GM12878 (cell line): ENCODE measurements at regions not wholly inside any gene's neighbourhood (a gene's known extent, or its start where the extent isn't known, plus 50 kb on each side); places are given as distances from the start of the nearest gene placed in this dataset.

Source experiments
- ATAC-seq: fragments of 200-7000 bp; cut with Tn5 transposase; 3 replicates; pipeline ENCODE4 v1.9.1; 2020; ENCODE audit warnings: mild to moderate bottlenecking, moderate library complexity
- BruUV-seq: library from RNA; stranded (reverse); fragments of 400-500 nt; replicated peaks from 2 replicates; lab custom pipeline; 2021; lab: Mats Ljungman, UMichigan
- CTCF ChIA-PET: fragments of 300-600 bp; sonication (Branson Sonifier 250); formaldehyde crosslinking; extraction: SDS; loops from one replicate; lab custom pipeline; 2021; ENCODE audit warnings: inconsistent platforms; lab: Yijun Ruan, JAX
- POLR2A ChIA-PET: fragments of 350-600 bp; formaldehyde crosslinking; extraction: SDS; loops from one replicate; lab custom pipeline; 2021; ENCODE audit warnings: inconsistent platforms; lab: Charles Lee
- RAD21 ChIA-PET: fragments of 300-600 bp; sonication (Branson Sonifier 250); formaldehyde crosslinking; loops from one replicate; lab custom pipeline; 2023; ENCODE audit warnings: antibody characterized with exemption; ENCODE audit not compliant: unreplicated experiment; lab: Charles Lee
- SMC1A ChIA-PET: fragments of 300-600 bp; sonication (Branson Sonifier 250); formaldehyde crosslinking; loops from one replicate; lab custom pipeline; 2023; ENCODE audit not compliant: unreplicated experiment, uncharacterized antibody; lab: Charles Lee
- DNase-seq: peaks from one replicate; pipeline ENCODE4 v3.0.0-alpha.2; 2011; ENCODE audit warnings: low read depth, low spot score
- FAIRE-seq: peaks from 3 replicates; lab custom pipeline; 2011; peaks lifted over from hg19 to GRCh38; lab: Jason Lieb, UNC
- H2AFZ ChIP-seq: 2 replicates; pipeline ENCODE4 v1.6.0; 2011; ENCODE audit warnings: low read depth, low read length, control low read depth; ENCODE audit not compliant: control insufficient read depth
- H3K27ac ChIP-seq: 2 replicates; pipeline ENCODE4 v1.5.1; 2011; ENCODE audit warnings: control low read depth; ENCODE audit not compliant: control insufficient read depth, insufficient read depth
- H3K27me3 ChIP-seq, 2 experiments: replicated peaks in 1 of 2; 2 replicates each; pipeline versions ENCODE4 v1.6.0 to v1.6.1; 2011; ENCODE audit warnings: low read length in 1 of 2; ENCODE audit not compliant: control insufficient read depth in 2 of 2, insufficient read depth in 2 of 2
- H3K36me3 ChIP-seq, 2 experiments: 2 replicates each; pipeline ENCODE4 v1.5.1; 2011; ENCODE audit warnings: low read length in 1 of 2; ENCODE audit not compliant: control insufficient read depth in 2 of 2, insufficient read depth in 2 of 2
- H3K4me1 ChIP-seq: 2 replicates; pipeline ENCODE4 v1.6.1; 2011; ENCODE audit warnings: mild to moderate bottlenecking, low read length, moderate library complexity, mixed read lengths; ENCODE audit not compliant: control insufficient read depth, insufficient read depth
- H3K4me2 ChIP-seq: 2 replicates; pipeline ENCODE4 v1.6.0; 2011; ENCODE audit warnings: control low read depth; ENCODE audit not compliant: control insufficient read depth, insufficient read depth
- H3K4me3 ChIP-seq: fragments of 200-600 bp; sonication (generic); 2 replicates; pipeline ENCODE4 v1.5.1; 2016
- H3K79me2 ChIP-seq: 2 replicates; pipeline ENCODE4 v1.6.0; 2011; ENCODE audit warnings: low read length; ENCODE audit not compliant: control insufficient read depth, insufficient read depth
- H3K9ac ChIP-seq: 2 replicates; pipeline ENCODE4 v1.8.0; 2011; ENCODE audit warnings: low read length, control low read depth, mixed read lengths; ENCODE audit not compliant: control insufficient read depth, insufficient read depth
- H3K9me3 ChIP-seq: replicated peaks from 3 replicates; pipeline ENCODE4 v1.5.1; 2011; ENCODE audit warnings: mild to moderate bottlenecking, low read length; ENCODE audit not compliant: control insufficient read depth, insufficient read depth
- H4K20me1 ChIP-seq: 2 replicates; pipeline ENCODE4 v1.6.0; 2011; ENCODE audit not compliant: control insufficient read depth, insufficient read depth
- ASH2L ChIP-seq: fragments of 300-600, 200-600 bp; sonication (generic); IDR thresholded peaks from 2 replicates; pipeline ENCODE4 v1.6.1; 2017; ENCODE audit warnings: low read depth, mild to moderate bottlenecking, borderline replicate concordance
- CEBPB ChIP-seq, 2 experiments: fragments of 150-350 bp in 1 of 2; IDR thresholded peaks; 2 replicates each; pipeline ENCODE4 v1.6.1; 2012 to 2014; ENCODE audit warnings: low read depth in 2 of 2, low read length in 2 of 2, borderline replicate concordance in 1 of 2, inconsistent platforms in 1 of 2
- EED ChIP-seq: sonication (generic); IDR thresholded peaks from 2 replicates; pipeline ENCODE4 v1.6.1; 2016; ENCODE audit warnings: antibody characterized with exemption, low read depth
- ETV6 ChIP-seq, 2 experiments: fragments of 450-650 bp in 1 of 2; IDR thresholded peaks in 1 of 2; conservative IDR thresholded peaks in 1 of 2; 2 replicates each; pipeline ENCODE4 v1.6.1; 2014; ENCODE audit warnings: antibody characterized with exemption in 1 of 2, borderline replicate concordance in 1 of 2, low read depth in 1 of 2, mild to moderate bottlenecking in 1 of 2, moderate library complexity in 1 of 2
- JUNB ChIP-seq: IDR thresholded peaks from 2 replicates; pipeline ENCODE4 v1.6.1; 2016; ENCODE audit warnings: antibody characterized with exemption, mild to moderate bottlenecking
- MEF2B ChIP-seq: fragments of 450-650 bp; IDR thresholded peaks from 2 replicates; pipeline ENCODE4 v1.6.1; 2018; ENCODE audit warnings: mild to moderate bottlenecking, moderate library complexity; ENCODE audit not compliant: partially characterized antibody, poor library complexity, severe bottlenecking
- RBBP5 ChIP-seq: fragments of 200-600 bp; sonication (generic); conservative IDR thresholded peaks from 2 replicates; pipeline ENCODE4 v1.6.1; 2016
- SREBF1 ChIP-seq: IDR thresholded peaks from 2 replicates; pipeline ENCODE4 v1.6.1; 2012; ENCODE audit warnings: mild to moderate bottlenecking, low read length
- SRF ChIP-seq, 2 experiments: IDR thresholded peaks; 2 replicates each; pipeline ENCODE4 v1.6.1; 2011; ENCODE audit warnings: low read depth in 2 of 2, low read length in 2 of 2, mild to moderate bottlenecking in 1 of 2, moderate library complexity in 1 of 2
- TARDBP ChIP-seq: IDR thresholded peaks from 2 replicates; pipeline ENCODE4 v1.6.1; 2016; ENCODE audit warnings: borderline replicate concordance
- WGBS: methylation state at CpG from one replicate; pipeline ENCODE4 v1.1.6; 2016; ENCODE audit warnings: low lambda C conversion rate; ENCODE audit not compliant: insufficient replicate concordance, insufficient coverage; ENCODE audit errors: missing lambda C conversion rate; 5-methylcytosine and 5-hydroxymethylcytosine counted together
- in situ Hi-C: fragments of 300-500 bp; cut with MboI; formaldehyde crosslinking; loops from 9 replicates; pipeline ENCODE4 v1.14.3; 2018; ENCODE audit warnings: mixed read lengths
- intact Hi-C: fragments of 100-400 bp; cut with micrococcal nuclease; formaldehyde crosslinking; loops from one replicate; pipeline ENCODE4 v1.14.2; 2022; ENCODE audit not compliant: unreplicated experiment
- TF ChIP-seq, protein P1 (sequence below): fragments of 450-650 bp; formaldehyde crosslinking; IDR thresholded peaks from 2 replicates; pipeline ENCODE4 v1.4.0; 2020; ENCODE audit warnings: mild to moderate bottlenecking, moderate library complexity

DNA sequence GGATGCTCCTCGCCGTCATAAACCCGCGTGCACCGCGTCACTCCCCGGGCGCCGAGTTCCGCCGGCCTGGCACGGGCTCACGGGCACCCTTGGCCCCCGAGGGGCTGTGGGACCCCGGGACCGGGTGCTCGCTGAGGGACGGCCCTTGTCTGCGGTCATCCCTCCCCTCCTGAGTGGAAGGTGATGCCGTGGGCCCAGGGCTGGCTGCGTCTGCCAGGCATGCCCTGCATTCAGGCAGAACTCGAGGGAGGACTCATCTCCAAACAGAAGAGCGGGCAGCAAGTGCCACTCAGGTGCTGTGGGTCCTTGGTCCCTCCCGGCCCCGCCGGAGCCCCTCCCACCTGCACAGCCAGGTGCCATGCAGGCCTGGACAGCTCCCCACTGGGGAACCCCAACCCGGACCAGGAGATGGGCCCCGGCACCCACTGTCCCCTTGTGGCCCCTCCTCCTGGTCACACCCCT, 61.3 kb downstream of the UNCX start:
- no TSS peak for BruUV-seq
- H3K4me2 ChIP-seq = no peak overlapping the region
- WGBS = 46% methylated on average over 26 of the region's 28 CpGs
- in situ Hi-C loops (no loop called here), intact Hi-C loops (no loop called here)
- FAIRE-seq = no peak
- CTCF ChIA-PET = no interaction called here
- no peak for ATAC-seq
- TF ChIP-seq, protein P1, sequence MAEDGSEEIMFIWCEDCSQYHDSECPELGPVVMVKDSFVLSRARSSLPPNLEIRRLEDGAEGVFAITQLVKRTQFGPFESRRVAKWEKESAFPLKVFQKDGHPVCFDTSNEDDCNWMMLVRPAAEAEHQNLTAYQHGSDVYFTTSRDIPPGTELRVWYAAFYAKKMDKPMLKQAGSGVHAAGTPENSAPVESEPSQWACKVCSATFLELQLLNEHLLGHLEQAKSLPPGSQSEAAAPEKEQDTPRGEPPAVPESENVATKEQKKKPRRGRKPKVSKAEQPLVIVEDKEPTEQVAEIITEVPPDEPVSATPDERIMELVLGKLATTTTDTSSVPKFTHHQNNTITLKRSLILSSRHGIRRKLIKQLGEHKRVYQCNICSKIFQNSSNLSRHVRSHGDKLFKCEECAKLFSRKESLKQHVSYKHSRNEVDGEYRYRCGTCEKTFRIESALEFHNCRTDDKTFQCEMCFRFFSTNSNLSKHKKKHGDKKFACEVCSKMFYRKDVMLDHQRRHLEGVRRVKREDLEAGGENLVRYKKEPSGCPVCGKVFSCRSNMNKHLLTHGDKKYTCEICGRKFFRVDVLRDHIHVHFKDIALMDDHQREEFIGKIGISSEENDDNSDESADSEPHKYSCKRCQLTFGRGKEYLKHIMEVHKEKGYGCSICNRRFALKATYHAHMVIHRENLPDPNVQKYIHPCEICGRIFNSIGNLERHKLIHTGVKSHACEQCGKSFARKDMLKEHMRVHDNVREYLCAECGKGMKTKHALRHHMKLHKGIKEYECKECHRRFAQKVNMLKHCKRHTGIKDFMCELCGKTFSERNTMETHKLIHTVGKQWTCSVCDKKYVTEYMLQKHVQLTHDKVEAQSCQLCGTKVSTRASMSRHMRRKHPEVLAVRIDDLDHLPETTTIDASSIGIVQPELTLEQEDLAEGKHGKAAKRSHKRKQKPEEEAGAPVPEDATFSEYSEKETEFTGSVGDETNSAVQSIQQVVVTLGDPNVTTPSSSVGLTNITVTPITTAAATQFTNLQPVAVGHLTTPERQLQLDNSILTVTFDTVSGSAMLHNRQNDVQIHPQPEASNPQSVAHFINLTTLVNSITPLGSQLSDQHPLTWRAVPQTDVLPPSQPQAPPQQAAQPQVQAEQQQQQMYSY = no peak
- TF ChIP-seq JUNB (no peak), RBBP5 (no peak), SRF (IDR thresholded peaks at IDR 0.05; ENCODE audit: low read depth in 2 of 2, low read length in 2 of 2) (no peak), SREBF1 (no peak), EED (no peak), CEBPB (IDR thresholded peaks at IDR 0.05; ENCODE audit: borderline replicate concordance in 1 of 2, low read depth in 2 of 2, low read length in 2 of 2) (no peak), ETV6 (conservative IDR thresholded peaks at IDR 0.05 in 1 of 2, IDR thresholded peaks at IDR 0.05 in 1 of 2; ENCODE audit: borderline replicate concordance in 1 of 2, low read depth in 1 of 2) (no peak), ASH2L (no peak), MEF2B (no peak), TARDBP (no peak)
- RAD21 ChIA-PET = no interaction called here
- H3K9ac ChIP-seq = no peak overlapping the region
- POLR2A ChIA-PET = no interaction called here
- DNase-seq = no peak
- H3K4me3 ChIP-seq = no peak overlapping the region
- no peaks in the 10 kb centered on the region for H3K9me3 ChIP-seq
- H3K36me3 ChIP-seq = no peaks in the 10 kb centered on the region
- no peak overlapping the region for H2AFZ ChIP-seq
- SMC1A ChIA-PET = no interaction called here
- peaks cover 0 to 3% of the 10 kb centered on the region in 2 experiments; a peak in 1 of 4 replicates for H3K27me3 ChIP-seq
- no peaks in the 10 kb centered on the region for H4K20me1 ChIP-seq
- no peaks in the 10 kb centered on the region for H3K4me1 ChIP-seq
- H3K27ac ChIP-seq = no peak overlapping the region
- no peaks in the 10 kb centered on the region for H3K79me2 ChIP-seq
